Esophagus squamous epithelium (tissue), 4 donors: ENCODE measurements at regions not wholly inside any gene's neighbourhood (a gene's known extent, or its start where the extent isn't known, plus 50 kb on each side); places are given as distances from the start of the nearest gene placed in this dataset.

Experiments used
- POLR2A ChIP-seq, 4 donors: fragments of 450-650 bp; IDR thresholded peaks; one replicate each; pipeline ENCODE4 v1.6.1; 2017; ENCODE audit warnings: antibody characterized with exemption in 4 of 4, mild to moderate bottlenecking in 4 of 4, moderate library complexity in 3 of 4
- TF ChIP-seq, protein P1 (sequence below), 6 experiments: fragments of 450-650 bp in 4 of 6; fragments of 200-600 bp in 2 of 6; sonication (generic) in 2 of 6; IDR thresholded peaks; one replicate each; pipeline ENCODE4 v1.5.1; 2016 to 2019; ENCODE audit warnings: antibody characterized with exemption in 6 of 6, mild to moderate bottlenecking in 4 of 6, moderate library complexity in 4 of 6

DNA sequence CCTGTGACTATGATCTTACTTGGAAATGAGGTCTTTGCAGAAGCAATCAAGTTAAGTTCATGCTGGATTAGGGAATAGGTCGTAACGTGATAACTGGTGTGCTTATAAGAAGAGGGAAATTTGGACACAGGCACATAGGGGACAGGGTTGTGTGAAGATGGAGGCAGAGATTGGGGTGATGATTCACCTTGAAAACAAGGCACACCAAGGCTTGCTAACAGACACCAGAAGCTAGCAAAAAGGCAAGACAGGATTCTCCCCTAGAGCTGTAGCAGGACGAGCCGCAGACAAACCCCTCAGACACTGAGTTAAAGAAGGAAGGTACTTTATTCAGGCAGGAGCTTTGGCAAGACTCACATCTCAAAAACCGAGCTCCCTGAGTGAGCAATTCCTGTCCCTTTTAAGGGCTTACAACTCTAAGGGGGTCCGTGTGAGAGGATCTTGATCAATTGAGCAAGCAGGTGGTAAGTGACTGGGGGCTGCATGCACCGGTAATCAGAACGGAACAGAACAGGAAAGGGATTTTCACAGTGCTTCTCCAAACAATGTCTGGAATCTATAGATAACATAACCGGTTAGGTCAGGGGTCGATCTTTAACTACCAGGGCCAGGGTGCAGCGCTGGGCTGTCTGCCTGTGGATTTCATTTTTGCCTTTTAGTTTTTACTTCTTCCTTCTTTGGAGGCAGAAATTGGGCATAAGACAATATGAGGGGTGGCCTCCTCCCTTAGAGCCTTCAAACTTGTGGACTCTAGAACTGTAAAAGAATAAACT, 57.5 kb upstream of the S1PR3 start:
- TF ChIP-seq, protein P1, sequence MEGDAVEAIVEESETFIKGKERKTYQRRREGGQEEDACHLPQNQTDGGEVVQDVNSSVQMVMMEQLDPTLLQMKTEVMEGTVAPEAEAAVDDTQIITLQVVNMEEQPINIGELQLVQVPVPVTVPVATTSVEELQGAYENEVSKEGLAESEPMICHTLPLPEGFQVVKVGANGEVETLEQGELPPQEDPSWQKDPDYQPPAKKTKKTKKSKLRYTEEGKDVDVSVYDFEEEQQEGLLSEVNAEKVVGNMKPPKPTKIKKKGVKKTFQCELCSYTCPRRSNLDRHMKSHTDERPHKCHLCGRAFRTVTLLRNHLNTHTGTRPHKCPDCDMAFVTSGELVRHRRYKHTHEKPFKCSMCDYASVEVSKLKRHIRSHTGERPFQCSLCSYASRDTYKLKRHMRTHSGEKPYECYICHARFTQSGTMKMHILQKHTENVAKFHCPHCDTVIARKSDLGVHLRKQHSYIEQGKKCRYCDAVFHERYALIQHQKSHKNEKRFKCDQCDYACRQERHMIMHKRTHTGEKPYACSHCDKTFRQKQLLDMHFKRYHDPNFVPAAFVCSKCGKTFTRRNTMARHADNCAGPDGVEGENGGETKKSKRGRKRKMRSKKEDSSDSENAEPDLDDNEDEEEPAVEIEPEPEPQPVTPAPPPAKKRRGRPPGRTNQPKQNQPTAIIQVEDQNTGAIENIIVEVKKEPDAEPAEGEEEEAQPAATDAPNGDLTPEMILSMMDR (IDR thresholded peaks at IDR 0.05) = no peak
- TF ChIP-seq POLR2A (IDR thresholded peaks at IDR 0.05) = no peak
